ENCODE measurements at regions not wholly inside any gene's neighbourhood (a gene's known extent, or its start where the extent isn't known, plus 50 kb on each side); places are given as distances from the start of the nearest gene placed in this dataset.

- POLR2A ChIA-PET = no interaction called here
- H3K4me3 Mint-ChIP-seq = no peak overlapping the region
These were observed 116.9 kb downstream of the TRIM29 start for GRCh38 chr11:120020981-120021380.

DNA sequence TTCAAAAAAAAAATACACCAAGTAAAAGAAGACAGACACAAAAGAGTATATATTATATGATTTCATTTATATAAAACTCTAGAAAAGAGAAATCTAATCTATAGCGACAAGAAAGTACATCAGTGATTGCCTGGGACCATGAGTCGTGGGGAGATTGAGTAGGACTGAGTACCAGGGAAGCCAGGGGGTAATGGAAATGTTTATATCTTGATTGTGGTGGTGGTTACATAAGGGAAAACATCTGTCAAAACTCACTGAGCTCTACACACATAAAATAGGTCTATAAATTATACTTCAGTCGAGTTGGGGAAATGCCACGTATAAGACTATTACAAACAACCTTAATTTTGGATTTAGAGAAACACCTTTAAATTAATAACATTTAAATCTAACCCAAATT is 117.4 kb downstream of the TRIM29 start:
- peaks cover 0 to 2% (median 0%) of the 10 kb centered on the region in 4 donors for H3K4me1 Mint-ChIP-seq
- H3K9me3 Mint-ChIP-seq = no peaks in the 10 kb centered on the region
- no peak overlapping the region for H3K27ac Mint-ChIP-seq
- no peaks in the 10 kb centered on the region for H3K36me3 Mint-ChIP-seq
- H3K27me3 Mint-ChIP-seq = peaks cover 17 to 38% (median 30%) of the 10 kb centered on the region in 5 donors
- no peak for DNase-seq
- no peak overlapping the region for H3K4me3 Mint-ChIP-seq
- ATAC-seq = no peak
- POLR2A ChIA-PET = no interaction called here

More at GRCh38 chr11:120020981-120021380, 116.9 kb downstream of the TRIM29 start:
- no peak for ATAC-seq
- peak overlapping the region in 1 of 10 donors; percentile 62 for H3K27ac Mint-ChIP-seq
- peaks cover 15 to 33% (median 28%) of the 10 kb centered on the region in 5 donors for H3K27me3 Mint-ChIP-seq
- DNase-seq = no peak
- no peaks in the 10 kb centered on the region for H3K36me3 Mint-ChIP-seq
- H3K4me1 Mint-ChIP-seq = peaks cover 0 to 2% (median 0%) of the 10 kb centered on the region in 4 donors
- H3K9me3 Mint-ChIP-seq = no peaks in the 10 kb centered on the region

DNA sequence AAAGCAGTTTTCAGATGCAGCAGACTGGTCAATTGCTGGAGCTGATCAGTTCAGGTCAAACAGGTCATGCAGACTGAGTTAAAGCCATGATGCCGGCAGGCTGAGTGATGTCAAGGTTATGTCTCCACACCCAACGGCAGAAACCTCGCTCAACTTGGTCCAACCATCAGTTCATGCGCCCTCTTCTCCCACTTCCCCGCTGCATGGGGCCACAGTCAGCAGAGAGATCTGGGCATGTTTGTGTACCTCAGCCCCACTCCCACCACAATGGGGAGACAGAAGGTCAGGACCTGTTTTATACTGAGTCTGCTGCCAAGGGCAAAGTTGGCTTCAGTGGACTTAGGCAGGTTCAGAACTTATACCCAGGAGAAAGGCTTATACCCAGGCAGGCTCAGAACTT is 118.7 kb downstream of the TRIM29 start:
- no peak for ATAC-seq
- Mint-ChIP-seq H3K4me3 (no peak overlapping the region), H3K27me3 (peaks cover 28 to 50% (median 41%) of the 10 kb centered on the region in 5 donors), H3K4me1 (peaks cover 0 to 4% (median 0%) of the 10 kb centered on the region in 4 donors), H3K27ac (no peak overlapping the region), H3K36me3 (no peaks in the 10 kb centered on the region), H3K9me3 (no peaks in the 10 kb centered on the region)
- POLR2A ChIA-PET = no interaction called here
- DNase-seq = no peak

GRCh38 chr11:120017582-120018150 is 120.2 kb downstream of the TRIM29 start:
- H3K36me3 Mint-ChIP-seq = no peaks in the 10 kb centered on the region
- no peak for ATAC-seq
- H3K27me3 Mint-ChIP-seq = peaks cover 29 to 43% (median 37%) of the 10 kb centered on the region in 5 donors
- no peak for DNase-seq
- POLR2A ChIA-PET = no interaction called here
- no peaks in the 10 kb centered on the region for H3K9me3 Mint-ChIP-seq
- no peak overlapping the region for H3K27ac Mint-ChIP-seq
- no peak overlapping the region for H3K4me3 Mint-ChIP-seq
- H3K4me1 Mint-ChIP-seq = peaks cover 0 to 3% (median 0%) of the 10 kb centered on the region in 4 donors

- POLR2A ChIA-PET = no interaction called here
- H3K27ac Mint-ChIP-seq = no peak overlapping the region
These were observed 124.3 kb downstream of the TRIM29 start for GRCh38 chr11:120013325-120014250.

GRCh38 chr11:120012245-120012644 is 125.7 kb downstream of the TRIM29 start:
- POLR2A ChIA-PET = no interaction called here
- Mint-ChIP-seq H3K27me3 (peaks cover 33 to 75% (median 51%) of the 10 kb centered on the region in 5 donors), H3K36me3 (no peaks in the 10 kb centered on the region), H3K4me1 (peaks cover 0 to 3% (median 0%) of the 10 kb centered on the region in 4 donors), H3K9me3 (no peaks in the 10 kb centered on the region), H3K27ac (no peak overlapping the region), H3K4me3 (no peak overlapping the region)
- ATAC-seq = no peak
- DNase-seq = no peak

More at GRCh38 chr11:120013325-120014250, 124.3 kb downstream of the TRIM29 start:
- ATAC-seq = no peak
- no peaks in the 10 kb centered on the region for H3K36me3 Mint-ChIP-seq
- DNase-seq = no peak
- no peaks in the 10 kb centered on the region for H3K9me3 Mint-ChIP-seq
- peaks cover 0 to 3% (median 0%) of the 10 kb centered on the region in 4 donors for H3K4me1 Mint-ChIP-seq
- H3K27me3 Mint-ChIP-seq = peaks cover 36 to 77% (median 53%) of the 10 kb centered on the region in 5 donors
- H3K4me3 Mint-ChIP-seq = no peak overlapping the region

DNA sequence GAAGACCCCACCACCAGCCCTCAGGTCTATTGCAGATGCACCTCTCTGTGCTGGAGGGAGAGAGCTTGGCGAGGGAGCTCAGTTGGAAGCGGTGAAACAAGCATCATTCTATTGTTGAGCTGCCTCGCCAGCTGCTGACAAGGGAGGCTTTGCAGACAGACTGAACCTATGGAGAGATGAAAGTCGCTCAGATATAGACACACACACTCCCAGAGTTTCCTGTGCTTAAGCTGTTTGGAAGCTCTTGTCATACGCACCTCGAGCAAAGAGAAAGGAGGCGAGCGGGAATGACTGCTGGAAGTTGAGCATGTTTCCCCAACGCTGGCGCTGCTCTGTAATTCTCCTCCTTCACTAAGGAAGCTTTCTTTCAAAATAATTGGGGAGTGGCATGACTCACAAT is 126.1 kb downstream of the TRIM29 start:
- peaks cover 30 to 71% (median 48%) of the 10 kb centered on the region in 5 donors for H3K27me3 Mint-ChIP-seq

DNA sequence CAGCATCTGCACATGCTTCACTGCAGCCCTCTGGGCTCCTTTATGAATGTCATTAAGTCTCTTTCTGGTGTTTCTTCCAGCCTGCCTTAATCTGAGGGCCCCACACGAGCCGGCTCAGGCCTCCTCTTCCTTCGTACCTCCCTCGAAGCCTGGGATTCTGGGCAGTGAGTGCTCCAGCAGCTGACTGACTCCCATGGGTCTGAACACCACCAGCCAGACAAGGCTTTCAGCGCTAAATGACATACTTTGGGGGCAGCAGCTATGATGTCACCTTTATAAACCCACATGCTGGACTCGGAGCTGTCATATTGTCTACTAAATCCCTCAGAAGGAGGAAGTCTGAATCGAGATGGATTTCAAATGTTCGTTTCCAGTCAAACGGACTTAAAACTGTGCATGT is 127.1 kb downstream of the TRIM29 start:
- H3K27me3 Mint-ChIP-seq = peaks cover 23 to 60% (median 37%) of the 10 kb centered on the region in 5 donors

More for the DNA sequence above, 126.1 kb downstream of the TRIM29 start:
- POLR2A ChIA-PET = no interaction called here
- Mint-ChIP-seq H3K36me3 (no peaks in the 10 kb centered on the region), H3K4me3 (no peak overlapping the region), H3K4me1 (peaks cover 0 to 3% (median 0%) of the 10 kb centered on the region in 4 donors), H3K9me3 (no peaks in the 10 kb centered on the region), H3K27ac (no peak overlapping the region)
- DNase-seq = no peak
- no peak for ATAC-seq

GRCh38 chr11:120009938-120010337 is 128.0 kb downstream of the TRIM29 start:
- Mint-ChIP-seq H3K27me3 (peaks cover 16 to 52% (median 31%) of the 10 kb centered on the region in 5 donors), H3K4me3 (no peak overlapping the region), H3K9me3 (no peaks in the 10 kb centered on the region), H3K4me1 (peaks cover 0 to 3% (median 0%) of the 10 kb centered on the region in 4 donors), H3K27ac (no peak overlapping the region), H3K36me3 (no peaks in the 10 kb centered on the region)
- POLR2A ChIA-PET = no interaction called here
- no peak for ATAC-seq
- DNase-seq = no peak

More for the DNA sequence above, 127.1 kb downstream of the TRIM29 start:
- POLR2A ChIA-PET = no interaction called here
- no peaks in the 10 kb centered on the region for H3K36me3 Mint-ChIP-seq
- no peak overlapping the region for H3K4me3 Mint-ChIP-seq
- H3K27ac Mint-ChIP-seq = no peak overlapping the region
- ATAC-seq (no peak), DNase-seq (no peak)
- peaks cover 0 to 3% (median 0%) of the 10 kb centered on the region in 4 donors for H3K4me1 Mint-ChIP-seq
- no peaks in the 10 kb centered on the region for H3K9me3 Mint-ChIP-seq

GRCh38 chr11:120007144-120007543 is 130.8 kb downstream of the TRIM29 start:
- Mint-ChIP-seq H3K9me3 (no peaks in the 10 kb centered on the region), H3K4me3 (no peak overlapping the region), H3K36me3 (no peaks in the 10 kb centered on the region), H3K27me3 (peaks cover 8 to 56% (median 26%) of the 10 kb centered on the region in 5 donors), H3K4me1 (no peaks in the 10 kb centered on the region), H3K27ac (no peak overlapping the region)
- ATAC-seq (no peak), DNase-seq (no peak)
- POLR2A ChIA-PET = no interaction called here

DNA sequence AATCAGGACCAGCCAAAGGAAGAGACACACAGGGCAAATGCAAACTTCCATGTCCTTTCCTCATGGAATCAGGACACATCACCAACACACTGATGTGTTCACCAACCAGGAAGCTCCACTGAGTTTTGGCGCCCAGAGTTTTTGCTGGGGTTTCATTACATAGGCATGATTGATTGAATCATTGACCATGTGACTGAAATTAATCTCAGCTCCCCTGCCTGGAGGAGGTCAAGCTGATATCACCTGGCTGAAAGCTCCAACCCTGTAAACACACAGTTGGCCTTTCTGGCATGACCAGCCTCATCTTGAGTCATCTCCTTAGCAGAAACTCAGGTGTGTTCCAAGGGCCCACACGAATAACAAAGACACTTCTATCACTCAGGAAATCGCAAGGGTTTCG is 133.2 kb downstream of the TRIM29 start:
- no peak for DNase-seq
- Mint-ChIP-seq H3K27ac (no peak overlapping the region), H3K4me3 (no peak overlapping the region), H3K4me1 (no peaks in the 10 kb centered on the region), H3K27me3 (peaks cover 7 to 39% (median 23%) of the 10 kb centered on the region in 5 donors), H3K36me3 (peaks cover 0 to 1% (median under 1%) of the 10 kb centered on the region in 3 donors), H3K9me3 (peaks cover 0 to 10% (median 0%) of the 10 kb centered on the region in 9 donors)
- no peak for ATAC-seq
- POLR2A ChIA-PET = no interaction called here

GRCh38 chr11:120001178-120002090 is 136.5 kb downstream of the TRIM29 start:
- no peak overlapping the region for H3K4me3 Mint-ChIP-seq
- peaks cover 0 to 14% (median 0%) of the 10 kb centered on the region in 9 donors for H3K9me3 Mint-ChIP-seq

More at GRCh38 chr11:120001178-120002090, 136.5 kb downstream of the TRIM29 start:
- H3K4me1 Mint-ChIP-seq = no peaks in the 10 kb centered on the region
- peaks cover 8 to 21% (median 13%) of the 10 kb centered on the region in 5 donors for H3K27me3 Mint-ChIP-seq
- peaks cover 0 to 5% (median 2%) of the 10 kb centered on the region in 3 donors for H3K36me3 Mint-ChIP-seq
- POLR2A ChIA-PET = no interaction called here
- no peak overlapping the region for H3K27ac Mint-ChIP-seq
- ATAC-seq = no peak
- no peak for DNase-seq

All from naive thymus-derived CD8-positive, alpha-beta T cell (primary cell).